Osteocyte (in vitro differentiated cells): ENCODE measurements at regions not wholly inside any gene's neighbourhood (a gene's known extent, or its start where the extent isn't known, plus 50 kb on each side); places are given as distances from the start of the nearest gene placed in this dataset.

Source experiments
- DNase-seq: peaks from one replicate; pipeline ENCODE4 v3.0.0; 2021; ENCODE audit warnings: mixed read lengths; ENCODE audit not compliant: unreplicated experiment; ENCODE audit errors: extremely low spot score
- H3K27ac Mint-ChIP-seq: one replicate; pipeline ENCODE4 v1.8.0; 2021; ENCODE audit warnings: mild to moderate bottlenecking, mixed read lengths; ENCODE audit not compliant: unreplicated experiment
- H3K27me3 Mint-ChIP-seq: one replicate; pipeline ENCODE4 v1.8.0; 2021; ENCODE audit warnings: mixed read lengths; ENCODE audit not compliant: unreplicated experiment
- H3K36me3 Mint-ChIP-seq: one replicate; pipeline ENCODE4 v1.8.0; 2021; ENCODE audit warnings: mixed read lengths; ENCODE audit not compliant: unreplicated experiment
- H3K4me1 Mint-ChIP-seq: one replicate; pipeline ENCODE4 v1.8.0; 2021; ENCODE audit warnings: mixed read lengths; ENCODE audit not compliant: unreplicated experiment
- H3K4me3 Mint-ChIP-seq: one replicate; pipeline ENCODE4 v1.8.0; 2021; ENCODE audit warnings: mild to moderate bottlenecking, moderate library complexity, mixed read lengths; ENCODE audit not compliant: unreplicated experiment
- H3K9me3 Mint-ChIP-seq: one replicate; pipeline ENCODE4 v1.8.0; 2021; ENCODE audit warnings: mixed read lengths; ENCODE audit not compliant: unreplicated experiment
- TF ChIP-seq, protein P1 (sequence below): fragments of 200-600 bp; sonication (generic); IDR thresholded peaks from 2 replicates; pipeline ENCODE4 v1.5.0; 2021; ENCODE audit warnings: antibody characterized with exemption, mild to moderate bottlenecking, moderate library complexity

DNA sequence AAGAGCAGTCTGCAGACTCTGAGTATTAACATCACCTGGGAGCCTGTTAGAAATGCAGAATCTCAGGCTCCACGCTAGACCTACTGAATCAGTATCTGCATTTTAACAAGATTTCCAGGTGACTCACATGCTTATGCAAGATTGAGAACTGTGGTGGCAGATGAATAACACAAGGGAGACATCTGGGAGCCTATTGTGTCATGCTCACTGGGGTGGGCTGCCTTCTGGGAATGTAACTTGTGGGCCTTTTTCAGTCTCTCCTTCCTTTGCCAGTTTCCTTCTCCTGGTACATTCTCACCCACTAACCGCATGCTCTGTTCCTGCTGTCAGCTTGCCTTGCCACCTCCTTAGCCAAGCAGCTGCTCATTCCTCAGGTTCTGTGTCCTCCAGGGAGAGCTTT lies 176.6 kb upstream of the C9orf72 start:
- H3K4me3 Mint-ChIP-seq: no peak overlapping the region
- H3K27ac Mint-ChIP-seq: no peak overlapping the region
- no peaks in the 10 kb centered on the region for H3K27me3 Mint-ChIP-seq
- H3K9me3 Mint-ChIP-seq: no peaks in the 10 kb centered on the region
- H3K4me1 Mint-ChIP-seq: no peaks in the 10 kb centered on the region
- TF ChIP-seq, protein P1, sequence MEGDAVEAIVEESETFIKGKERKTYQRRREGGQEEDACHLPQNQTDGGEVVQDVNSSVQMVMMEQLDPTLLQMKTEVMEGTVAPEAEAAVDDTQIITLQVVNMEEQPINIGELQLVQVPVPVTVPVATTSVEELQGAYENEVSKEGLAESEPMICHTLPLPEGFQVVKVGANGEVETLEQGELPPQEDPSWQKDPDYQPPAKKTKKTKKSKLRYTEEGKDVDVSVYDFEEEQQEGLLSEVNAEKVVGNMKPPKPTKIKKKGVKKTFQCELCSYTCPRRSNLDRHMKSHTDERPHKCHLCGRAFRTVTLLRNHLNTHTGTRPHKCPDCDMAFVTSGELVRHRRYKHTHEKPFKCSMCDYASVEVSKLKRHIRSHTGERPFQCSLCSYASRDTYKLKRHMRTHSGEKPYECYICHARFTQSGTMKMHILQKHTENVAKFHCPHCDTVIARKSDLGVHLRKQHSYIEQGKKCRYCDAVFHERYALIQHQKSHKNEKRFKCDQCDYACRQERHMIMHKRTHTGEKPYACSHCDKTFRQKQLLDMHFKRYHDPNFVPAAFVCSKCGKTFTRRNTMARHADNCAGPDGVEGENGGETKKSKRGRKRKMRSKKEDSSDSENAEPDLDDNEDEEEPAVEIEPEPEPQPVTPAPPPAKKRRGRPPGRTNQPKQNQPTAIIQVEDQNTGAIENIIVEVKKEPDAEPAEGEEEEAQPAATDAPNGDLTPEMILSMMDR: no peak
- DNase-seq: no peak
- H3K36me3 Mint-ChIP-seq: no peaks in the 10 kb centered on the region

DNA sequence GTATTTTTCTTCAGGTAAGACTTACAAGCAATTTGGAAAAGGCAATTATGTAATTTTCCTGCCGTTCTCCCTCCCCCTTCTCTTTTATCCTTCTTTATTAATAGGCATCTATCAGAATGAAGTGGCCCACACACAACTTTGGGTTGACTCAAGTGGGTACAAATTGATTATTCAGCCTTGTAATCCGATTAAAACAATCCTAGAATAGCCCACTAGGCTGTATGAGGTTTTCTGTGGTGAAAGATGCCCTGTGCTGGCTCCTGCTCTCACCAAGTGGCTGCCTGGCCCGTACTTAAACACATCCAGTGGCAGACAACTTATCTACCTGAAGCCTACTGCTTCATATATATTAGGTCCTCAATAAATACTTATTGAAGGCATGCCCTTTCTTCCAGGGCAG lies 177.3 kb upstream of the C9orf72 start:
- Mint-ChIP-seq H3K27me3 (no peaks in the 10 kb centered on the region), H3K4me1 (no peaks in the 10 kb centered on the region), H3K4me3 (no peak overlapping the region), H3K9me3 (no peaks in the 10 kb centered on the region), H3K27ac (no peak overlapping the region), H3K36me3 (no peaks in the 10 kb centered on the region)
- TF ChIP-seq, protein P1: no peak
- no peak for DNase-seq

DNA sequence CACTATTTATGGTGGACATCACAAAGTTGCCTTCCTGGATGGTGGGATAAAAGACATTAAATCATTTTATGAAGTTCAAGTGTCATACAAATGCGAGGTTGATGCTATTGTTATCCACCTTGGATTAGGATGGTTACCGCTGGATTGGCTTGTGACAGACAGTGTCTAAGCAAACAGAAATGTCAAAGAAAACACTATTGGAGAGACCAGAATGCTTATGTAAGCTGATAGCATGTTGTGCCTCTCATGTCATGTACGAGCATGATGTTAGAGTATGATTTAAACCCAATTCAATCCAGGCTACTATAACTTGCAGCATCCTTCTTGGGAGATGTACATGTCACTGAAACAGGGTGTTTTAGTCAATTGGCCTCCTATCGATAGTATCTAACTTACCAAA lies 178.8 kb upstream of the C9orf72 start:
- DNase-seq: no peak
- Mint-ChIP-seq H3K4me3 (no peak overlapping the region), H3K9me3 (no peaks in the 10 kb centered on the region), H3K4me1 (no peaks in the 10 kb centered on the region), H3K27me3 (no peaks in the 10 kb centered on the region), H3K36me3 (no peaks in the 10 kb centered on the region), H3K27ac (no peak overlapping the region)
- TF ChIP-seq, protein P1: no peak

DNA sequence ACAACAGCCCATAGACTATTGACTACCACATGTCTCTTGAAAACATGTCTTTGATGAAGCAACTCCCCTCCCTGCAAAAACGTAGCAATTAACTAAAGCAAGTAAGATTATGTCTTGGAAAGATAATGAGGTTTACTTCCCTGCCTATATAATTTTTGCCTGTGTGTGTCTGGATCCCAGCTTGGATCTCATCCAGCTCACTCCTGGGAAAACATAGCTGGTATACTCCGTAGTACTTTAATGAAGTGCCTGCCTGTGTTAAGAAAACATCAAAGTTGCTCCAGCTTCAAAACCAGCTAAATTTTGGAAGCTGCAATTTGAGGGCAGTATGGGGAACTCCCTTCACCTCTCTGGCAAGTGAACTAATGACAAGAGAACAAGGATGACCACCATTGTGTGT lies 182.6 kb upstream of the C9orf72 start:
- Mint-ChIP-seq H3K4me3 (no peak overlapping the region), H3K4me1 (no peaks in the 10 kb centered on the region), H3K36me3 (no peaks in the 10 kb centered on the region), H3K9me3 (no peaks in the 10 kb centered on the region), H3K27me3 (no peaks in the 10 kb centered on the region), H3K27ac (no peak overlapping the region)
- TF ChIP-seq, protein P1: no peak
- no peak for DNase-seq

DNA sequence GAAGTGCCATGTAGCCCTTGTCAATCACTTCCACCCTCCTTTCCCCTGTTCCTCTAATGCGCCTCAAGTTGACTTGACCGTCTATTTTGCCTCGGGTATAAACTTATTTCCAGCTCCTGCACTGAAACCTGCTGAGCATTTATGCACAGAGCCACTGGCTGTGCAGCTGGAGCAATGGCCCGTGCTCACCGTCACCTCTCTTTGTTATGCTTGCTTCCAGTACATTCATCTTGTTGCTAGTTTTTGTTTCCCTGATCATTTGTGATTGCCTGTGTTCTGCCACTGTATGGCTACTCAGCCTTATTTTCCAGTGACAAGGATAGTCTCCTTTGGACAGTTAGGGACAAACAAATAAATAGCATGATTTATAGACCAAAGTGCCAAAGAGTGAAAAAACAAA lies 183.1 kb upstream of the C9orf72 start:
- Mint-ChIP-seq H3K36me3 (no peaks in the 10 kb centered on the region), H3K27ac (no peak overlapping the region), H3K27me3 (no peaks in the 10 kb centered on the region), H3K4me1 (no peaks in the 10 kb centered on the region), H3K4me3 (no peak overlapping the region), H3K9me3 (no peaks in the 10 kb centered on the region)
- TF ChIP-seq, protein P1: no peak
- no peak for DNase-seq
